Panc1 (cell line): ENCODE measurements at regions not wholly inside any gene's neighbourhood (a gene's known extent, or its start where the extent isn't known, plus 50 kb on each side); places are given as distances from the start of the nearest gene placed in this dataset.

Source experiments
- POLR2AphosphoS5 ChIP-seq: IDR thresholded peaks from 2 replicates; pipeline ENCODE4 v1.6.1; 2012; ENCODE audit warnings: mild to moderate bottlenecking, low read depth, low read length, moderate library complexity
- SIN3A ChIP-seq: IDR thresholded peaks from 2 replicates; pipeline ENCODE4 v1.6.1; 2012; ENCODE audit warnings: low read depth, mild to moderate bottlenecking, low read length, moderate library complexity, borderline replicate concordance; ENCODE audit not compliant: insufficient read depth
- TF ChIP-seq, protein P1 (sequence below): fragments of 450-650 bp; IDR thresholded peaks from 2 replicates; pipeline ENCODE4 v1.5.1; 2017; ENCODE audit warnings: mild to moderate bottlenecking
- TF ChIP-seq, protein P2 (sequence below), 2 experiments: IDR thresholded peaks; 2 replicates each; pipeline ENCODE4 v1.6.1; 2011 to 2012; ENCODE audit warnings: low read depth in 2 of 2, control low read depth in 1 of 2, low read length in 1 of 2, mild to moderate bottlenecking in 1 of 2, moderate library complexity in 1 of 2; ENCODE audit not compliant: insufficient read depth in 1 of 2

DNA sequence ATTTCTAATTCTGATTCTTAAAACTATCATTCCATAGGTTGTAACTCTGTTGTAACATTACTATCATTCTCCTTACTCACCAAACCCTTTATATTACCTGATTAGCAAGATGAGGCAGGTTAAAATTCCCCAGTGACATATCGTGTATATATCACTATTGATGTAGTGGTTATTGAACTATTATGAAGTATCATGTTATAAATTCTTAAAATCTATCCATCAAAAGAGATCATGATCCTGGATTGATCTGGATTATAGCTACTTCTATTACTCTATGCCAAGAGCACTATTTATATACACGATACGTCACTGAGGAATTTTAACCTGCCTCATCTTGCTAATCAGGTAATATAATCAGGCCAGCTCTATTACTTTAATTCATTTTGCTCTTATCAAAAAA lies 533.9 kb downstream of the SLITRK6 start:
- TF ChIP-seq, protein P1, sequence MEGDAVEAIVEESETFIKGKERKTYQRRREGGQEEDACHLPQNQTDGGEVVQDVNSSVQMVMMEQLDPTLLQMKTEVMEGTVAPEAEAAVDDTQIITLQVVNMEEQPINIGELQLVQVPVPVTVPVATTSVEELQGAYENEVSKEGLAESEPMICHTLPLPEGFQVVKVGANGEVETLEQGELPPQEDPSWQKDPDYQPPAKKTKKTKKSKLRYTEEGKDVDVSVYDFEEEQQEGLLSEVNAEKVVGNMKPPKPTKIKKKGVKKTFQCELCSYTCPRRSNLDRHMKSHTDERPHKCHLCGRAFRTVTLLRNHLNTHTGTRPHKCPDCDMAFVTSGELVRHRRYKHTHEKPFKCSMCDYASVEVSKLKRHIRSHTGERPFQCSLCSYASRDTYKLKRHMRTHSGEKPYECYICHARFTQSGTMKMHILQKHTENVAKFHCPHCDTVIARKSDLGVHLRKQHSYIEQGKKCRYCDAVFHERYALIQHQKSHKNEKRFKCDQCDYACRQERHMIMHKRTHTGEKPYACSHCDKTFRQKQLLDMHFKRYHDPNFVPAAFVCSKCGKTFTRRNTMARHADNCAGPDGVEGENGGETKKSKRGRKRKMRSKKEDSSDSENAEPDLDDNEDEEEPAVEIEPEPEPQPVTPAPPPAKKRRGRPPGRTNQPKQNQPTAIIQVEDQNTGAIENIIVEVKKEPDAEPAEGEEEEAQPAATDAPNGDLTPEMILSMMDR, result no peak
- TF ChIP-seq, protein P2, sequence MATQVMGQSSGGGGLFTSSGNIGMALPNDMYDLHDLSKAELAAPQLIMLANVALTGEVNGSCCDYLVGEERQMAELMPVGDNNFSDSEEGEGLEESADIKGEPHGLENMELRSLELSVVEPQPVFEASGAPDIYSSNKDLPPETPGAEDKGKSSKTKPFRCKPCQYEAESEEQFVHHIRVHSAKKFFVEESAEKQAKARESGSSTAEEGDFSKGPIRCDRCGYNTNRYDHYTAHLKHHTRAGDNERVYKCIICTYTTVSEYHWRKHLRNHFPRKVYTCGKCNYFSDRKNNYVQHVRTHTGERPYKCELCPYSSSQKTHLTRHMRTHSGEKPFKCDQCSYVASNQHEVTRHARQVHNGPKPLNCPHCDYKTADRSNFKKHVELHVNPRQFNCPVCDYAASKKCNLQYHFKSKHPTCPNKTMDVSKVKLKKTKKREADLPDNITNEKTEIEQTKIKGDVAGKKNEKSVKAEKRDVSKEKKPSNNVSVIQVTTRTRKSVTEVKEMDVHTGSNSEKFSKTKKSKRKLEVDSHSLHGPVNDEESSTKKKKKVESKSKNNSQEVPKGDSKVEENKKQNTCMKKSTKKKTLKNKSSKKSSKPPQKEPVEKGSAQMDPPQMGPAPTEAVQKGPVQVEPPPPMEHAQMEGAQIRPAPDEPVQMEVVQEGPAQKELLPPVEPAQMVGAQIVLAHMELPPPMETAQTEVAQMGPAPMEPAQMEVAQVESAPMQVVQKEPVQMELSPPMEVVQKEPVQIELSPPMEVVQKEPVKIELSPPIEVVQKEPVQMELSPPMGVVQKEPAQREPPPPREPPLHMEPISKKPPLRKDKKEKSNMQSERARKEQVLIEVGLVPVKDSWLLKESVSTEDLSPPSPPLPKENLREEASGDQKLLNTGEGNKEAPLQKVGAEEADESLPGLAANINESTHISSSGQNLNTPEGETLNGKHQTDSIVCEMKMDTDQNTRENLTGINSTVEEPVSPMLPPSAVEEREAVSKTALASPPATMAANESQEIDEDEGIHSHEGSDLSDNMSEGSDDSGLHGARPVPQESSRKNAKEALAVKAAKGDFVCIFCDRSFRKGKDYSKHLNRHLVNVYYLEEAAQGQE (IDR thresholded peaks at IDR 0.05; ENCODE audit: insufficient read depth in 1 of 2, low read depth in 2 of 2, low read length in 1 of 2), result no peak
- TF ChIP-seq POLR2AphosphoS5 (no peak), SIN3A (no peak)
